GM12892 (cell line): ENCODE measurements at regions not wholly inside any gene's neighbourhood (a gene's known extent, or its start where the extent isn't known, plus 50 kb on each side); places are given as distances from the start of the nearest gene placed in this dataset.

Experiments
- POLR2A ChIP-seq: IDR thresholded peaks from 2 replicates; pipeline ENCODE4 v1.6.1; 2011; ENCODE audit warnings: low read depth, low read length, control low read depth
- POLR2AphosphoS5 ChIP-seq: IDR thresholded peaks from 2 replicates; pipeline ENCODE4 v1.6.1; 2011; ENCODE audit warnings: low read depth, low read length, control low read depth
- TAF1 ChIP-seq: IDR thresholded peaks from 2 replicates; pipeline ENCODE4 v1.6.1; 2011; ENCODE audit warnings: low read depth, mild to moderate bottlenecking, control low read depth, low read length, borderline replicate concordance

- TF ChIP-seq POLR2AphosphoS5 (no peak), POLR2A (no peak), TAF1 (no peak)
Observed at GRCh38 chr18:66722671-66723070, 118.8 kb upstream of the CDH19 start.
